Thyroid gland (tissue), 4 donors: ENCODE measurements at regions not wholly inside any gene's neighbourhood (a gene's known extent, or its start where the extent isn't known, plus 50 kb on each side); places are given as distances from the start of the nearest gene placed in this dataset.

Source experiments
- POLR2A ChIP-seq, 2 donors: fragments of 450-650 bp; IDR thresholded peaks; one replicate each; pipeline ENCODE4 v1.6.1; 2017; ENCODE audit warnings: antibody characterized with exemption in 2 of 2, mild to moderate bottlenecking in 2 of 2, moderate library complexity in 1 of 2
- TF ChIP-seq, protein P1 (sequence below), 6 experiments: fragments of 200-600 bp in 3 of 6; fragments of 450-650 bp in 3 of 6; sonication (generic) in 3 of 6; IDR thresholded peaks; one replicate each; pipeline ENCODE4 v1.5.1; 2016 to 2019; ENCODE audit warnings: antibody characterized with exemption in 6 of 6, mild to moderate bottlenecking in 2 of 6, inconsistent platforms in 1 of 6, moderate library complexity in 1 of 6

DNA sequence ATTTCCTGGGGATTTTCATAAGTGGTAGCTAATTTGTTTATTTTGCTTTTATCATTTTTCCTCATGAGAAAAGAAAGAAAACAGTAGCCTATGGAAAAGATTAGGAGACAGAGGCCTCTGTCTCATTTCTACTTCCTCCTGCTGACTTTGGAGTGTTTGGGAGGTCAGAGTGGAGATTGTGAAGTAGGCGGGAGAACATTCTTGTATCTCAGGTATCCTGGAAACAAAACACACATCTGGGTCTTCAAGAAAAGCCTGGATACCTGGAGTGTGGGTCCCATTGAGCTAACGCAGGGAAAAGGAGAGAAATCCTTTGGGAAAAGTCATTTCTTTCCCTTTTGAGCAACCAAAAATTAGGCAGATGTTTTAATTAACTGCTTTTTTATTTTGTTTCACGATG lies 161.5 kb upstream of the DMAC1 start:
- TF ChIP-seq POLR2A (IDR thresholded peaks at IDR 0.05), result no peak
- TF ChIP-seq, protein P1, sequence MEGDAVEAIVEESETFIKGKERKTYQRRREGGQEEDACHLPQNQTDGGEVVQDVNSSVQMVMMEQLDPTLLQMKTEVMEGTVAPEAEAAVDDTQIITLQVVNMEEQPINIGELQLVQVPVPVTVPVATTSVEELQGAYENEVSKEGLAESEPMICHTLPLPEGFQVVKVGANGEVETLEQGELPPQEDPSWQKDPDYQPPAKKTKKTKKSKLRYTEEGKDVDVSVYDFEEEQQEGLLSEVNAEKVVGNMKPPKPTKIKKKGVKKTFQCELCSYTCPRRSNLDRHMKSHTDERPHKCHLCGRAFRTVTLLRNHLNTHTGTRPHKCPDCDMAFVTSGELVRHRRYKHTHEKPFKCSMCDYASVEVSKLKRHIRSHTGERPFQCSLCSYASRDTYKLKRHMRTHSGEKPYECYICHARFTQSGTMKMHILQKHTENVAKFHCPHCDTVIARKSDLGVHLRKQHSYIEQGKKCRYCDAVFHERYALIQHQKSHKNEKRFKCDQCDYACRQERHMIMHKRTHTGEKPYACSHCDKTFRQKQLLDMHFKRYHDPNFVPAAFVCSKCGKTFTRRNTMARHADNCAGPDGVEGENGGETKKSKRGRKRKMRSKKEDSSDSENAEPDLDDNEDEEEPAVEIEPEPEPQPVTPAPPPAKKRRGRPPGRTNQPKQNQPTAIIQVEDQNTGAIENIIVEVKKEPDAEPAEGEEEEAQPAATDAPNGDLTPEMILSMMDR (IDR thresholded peaks at IDR 0.05), result no peak
